A673 (cell line): ENCODE measurements at regions not wholly inside any gene's neighbourhood (a gene's known extent, or its start where the extent isn't known, plus 50 kb on each side); places are given as distances from the start of the nearest gene placed in this dataset.
"Not testable (repeated sequence)": the region's sequence is repeated elsewhere in the genome, so short reads cannot be mapped to it uniquely, and the experiment has no call there.

Source experiments
- EZH2 ChIP-seq: fragments of 200-600 bp; sonication (generic); IDR thresholded peaks from 2 replicates; pipeline ENCODE4 v1.6.1; 2017; ENCODE audit warnings: borderline replicate concordance, low read depth, mild to moderate bottlenecking, mixed read lengths, antibody characterized with exemption, low read length; ENCODE audit not compliant: poor library complexity, severe bottlenecking
- TF ChIP-seq, protein P1 (sequence below): fragments of 300-800, 200-600 bp; sonication (generic); conservative IDR thresholded peaks from 2 replicates; pipeline ENCODE4 v1.5.1; 2017; ENCODE audit warnings: low read depth, mild to moderate bottlenecking, antibody characterized with exemption, low read length, moderate library complexity, mixed read lengths

DNA sequence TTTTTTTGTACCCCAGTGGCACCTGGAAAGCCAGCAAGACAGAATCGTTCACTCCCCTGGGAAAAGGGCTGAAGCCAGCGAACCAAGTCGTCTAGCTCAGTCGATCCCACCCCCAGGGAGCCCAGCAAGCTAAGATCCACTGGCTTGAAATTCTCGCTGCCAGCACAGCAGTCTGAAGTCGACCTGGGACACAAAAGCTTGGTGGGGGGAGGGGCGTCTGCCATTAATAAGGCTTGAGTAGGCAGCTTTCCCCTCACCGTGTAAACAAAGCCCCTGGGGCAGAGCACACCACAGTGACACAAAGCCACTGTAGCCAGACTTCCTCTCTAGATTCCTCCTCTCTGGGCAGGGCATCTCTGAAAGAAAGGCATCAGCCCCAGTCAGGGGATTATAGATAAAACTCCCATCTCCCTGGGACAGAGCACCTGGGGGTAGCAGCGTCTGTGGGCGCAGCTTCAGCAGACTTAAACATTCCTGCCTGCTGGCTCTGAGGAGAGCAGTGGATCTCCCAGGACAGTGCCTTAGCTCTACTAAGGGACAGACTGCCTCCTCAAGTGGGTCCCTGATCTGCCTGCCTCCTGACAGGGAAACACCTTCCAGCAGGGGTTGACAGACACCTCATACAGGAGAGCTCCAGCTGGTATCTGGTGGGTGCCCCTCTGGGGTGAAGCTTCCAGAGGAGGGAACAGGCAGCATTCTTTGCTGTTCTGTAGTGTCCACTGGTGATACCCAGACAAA, 97.4 kb downstream of the TBR1 start:
- TF ChIP-seq, protein P1, sequence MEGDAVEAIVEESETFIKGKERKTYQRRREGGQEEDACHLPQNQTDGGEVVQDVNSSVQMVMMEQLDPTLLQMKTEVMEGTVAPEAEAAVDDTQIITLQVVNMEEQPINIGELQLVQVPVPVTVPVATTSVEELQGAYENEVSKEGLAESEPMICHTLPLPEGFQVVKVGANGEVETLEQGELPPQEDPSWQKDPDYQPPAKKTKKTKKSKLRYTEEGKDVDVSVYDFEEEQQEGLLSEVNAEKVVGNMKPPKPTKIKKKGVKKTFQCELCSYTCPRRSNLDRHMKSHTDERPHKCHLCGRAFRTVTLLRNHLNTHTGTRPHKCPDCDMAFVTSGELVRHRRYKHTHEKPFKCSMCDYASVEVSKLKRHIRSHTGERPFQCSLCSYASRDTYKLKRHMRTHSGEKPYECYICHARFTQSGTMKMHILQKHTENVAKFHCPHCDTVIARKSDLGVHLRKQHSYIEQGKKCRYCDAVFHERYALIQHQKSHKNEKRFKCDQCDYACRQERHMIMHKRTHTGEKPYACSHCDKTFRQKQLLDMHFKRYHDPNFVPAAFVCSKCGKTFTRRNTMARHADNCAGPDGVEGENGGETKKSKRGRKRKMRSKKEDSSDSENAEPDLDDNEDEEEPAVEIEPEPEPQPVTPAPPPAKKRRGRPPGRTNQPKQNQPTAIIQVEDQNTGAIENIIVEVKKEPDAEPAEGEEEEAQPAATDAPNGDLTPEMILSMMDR, result not testable (repeated sequence)
- TF ChIP-seq EZH2, result not testable (repeated sequence)
